ENCODE measurements at regions not wholly inside any gene's neighbourhood (a gene's known extent, or its start where the extent isn't known, plus 50 kb on each side); places are given as distances from the start of the nearest gene placed in this dataset.

GRCh38 chr4:178320003-178320402, 877.8 kb upstream of the AGA start:
- TF ChIP-seq CTCF (IDR thresholded peaks at IDR 0.05; ENCODE audit: insufficient read depth, low read depth, low read length), result no peak
- no peak for TF ChIP-seq EZH2 (IDR thresholded peaks at IDR 0.05; ENCODE audit: insufficient read depth, low read length)
